HG02981 (cell line): ENCODE measurements at regions not wholly inside any gene's neighbourhood (a gene's known extent, or its start where the extent isn't known, plus 50 kb on each side); places are given as distances from the start of the nearest gene placed in this dataset.

Experiments
- ATAC-seq: cut with Tn5 transposase; IDR thresholded peaks from one replicate; pipeline ENCODE4 v1.9.1; 2021; ENCODE audit warnings: mild to moderate bottlenecking, moderate library complexity; ENCODE audit not compliant: unreplicated experiment

DNA sequence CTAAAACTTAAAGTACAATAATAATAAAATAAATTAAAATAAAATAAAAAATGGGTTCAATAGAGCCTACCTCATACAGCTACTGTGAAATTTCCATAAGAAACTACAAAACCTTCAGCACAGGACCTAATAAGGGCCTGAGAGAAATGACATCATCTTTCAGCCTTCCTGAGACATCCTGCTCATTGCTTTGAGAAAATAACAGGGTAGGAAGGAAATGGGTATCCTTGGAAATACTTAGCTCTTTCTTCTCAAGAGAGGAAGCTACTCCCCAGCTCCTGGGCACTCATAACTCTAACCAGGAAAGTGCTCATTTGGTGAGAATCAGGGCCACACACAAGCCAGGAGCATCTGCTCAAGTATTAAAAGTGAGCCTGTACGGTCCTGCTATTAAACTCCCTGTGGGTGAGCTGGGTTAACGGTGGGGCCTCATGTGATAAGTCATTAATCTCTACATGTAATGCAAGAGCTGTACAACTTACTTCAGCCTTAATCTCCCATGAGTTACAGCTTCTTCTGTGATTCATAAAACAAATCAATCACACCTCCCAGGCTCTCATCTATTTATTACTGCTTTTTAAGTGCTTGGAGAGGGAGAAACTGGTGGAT is 141.4 kb downstream of the MAFB start:
- no peak for ATAC-seq

DNA sequence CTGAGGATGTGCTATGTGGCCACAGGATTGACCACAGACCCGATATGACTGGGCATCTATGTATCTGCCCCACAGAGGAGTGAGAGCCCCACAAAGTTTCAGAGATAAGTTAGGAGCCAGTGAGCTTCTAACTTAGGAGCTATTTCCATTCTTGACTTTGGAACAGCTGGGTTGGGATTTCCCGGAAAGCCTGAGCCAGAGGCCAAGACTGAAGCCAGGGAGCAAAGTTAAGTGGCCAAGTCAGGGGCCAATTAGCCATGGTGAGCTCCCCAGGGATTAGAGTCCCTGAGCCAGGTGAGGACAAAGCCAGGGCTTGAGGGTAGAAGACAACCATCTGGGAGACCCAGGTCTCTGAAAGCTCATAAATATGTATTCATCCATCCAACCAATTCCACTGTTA is 143.6 kb downstream of the MAFB start:
- no peak for ATAC-seq

DNA sequence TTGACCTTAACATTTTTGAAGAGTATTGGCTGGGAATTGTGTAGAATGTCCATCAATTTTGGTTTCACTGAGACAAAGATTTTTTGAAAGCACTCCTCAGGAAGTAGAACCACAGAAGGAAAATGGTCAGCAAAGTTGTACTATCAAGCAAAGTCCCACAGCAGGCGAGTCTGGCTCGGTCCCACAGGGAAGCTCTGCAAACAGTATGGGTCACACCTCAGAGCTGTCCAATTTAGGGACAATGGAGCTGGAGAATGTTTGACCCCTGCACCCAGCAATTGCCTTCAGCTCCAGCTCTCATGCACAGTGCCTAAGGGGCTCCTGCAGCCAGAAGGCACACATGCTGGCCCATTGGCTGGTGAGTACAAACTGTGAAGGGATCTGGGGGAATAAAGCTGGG is 147.0 kb downstream of the MAFB start:
- ATAC-seq: no peak

DNA sequence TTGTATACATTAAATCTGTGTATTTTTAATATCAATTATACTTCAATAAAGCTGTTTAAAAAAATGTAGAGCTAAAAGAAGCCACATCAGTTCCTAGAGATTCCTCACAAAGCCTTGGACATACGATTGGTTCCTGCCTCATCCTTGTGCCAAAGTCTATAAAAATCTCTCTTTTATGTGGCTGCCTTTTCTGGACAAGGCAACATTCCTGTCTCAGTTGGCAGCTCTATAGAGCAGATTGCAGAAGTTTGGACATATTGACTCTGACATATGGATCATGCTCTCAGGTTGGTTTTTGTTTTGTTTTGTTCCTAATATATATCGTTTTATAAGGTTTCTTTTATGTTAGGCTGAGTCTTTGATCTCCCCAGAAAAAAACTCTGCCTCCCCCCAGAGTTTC is 148.9 kb downstream of the MAFB start:
- ATAC-seq: no peak

DNA sequence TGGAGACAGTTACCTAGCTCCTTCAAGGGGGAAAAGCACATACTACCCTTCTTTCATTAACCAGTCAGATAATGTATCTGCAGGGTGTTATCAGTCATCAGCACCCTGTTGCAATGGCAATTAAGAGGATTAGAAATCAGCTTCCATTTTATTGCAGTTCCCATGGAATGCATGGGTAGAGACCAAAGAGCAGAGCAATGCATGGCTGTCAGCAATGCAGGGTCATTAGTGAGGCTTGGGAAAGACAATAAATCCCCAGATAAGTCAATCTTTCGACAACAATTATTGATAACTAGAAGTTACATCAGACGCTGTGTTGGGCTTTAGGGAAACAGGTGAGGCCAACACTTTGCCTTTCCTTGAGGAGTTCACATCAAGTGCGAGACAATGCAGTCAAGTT is 150.9 kb downstream of the MAFB start:
- no peak for ATAC-seq

DNA sequence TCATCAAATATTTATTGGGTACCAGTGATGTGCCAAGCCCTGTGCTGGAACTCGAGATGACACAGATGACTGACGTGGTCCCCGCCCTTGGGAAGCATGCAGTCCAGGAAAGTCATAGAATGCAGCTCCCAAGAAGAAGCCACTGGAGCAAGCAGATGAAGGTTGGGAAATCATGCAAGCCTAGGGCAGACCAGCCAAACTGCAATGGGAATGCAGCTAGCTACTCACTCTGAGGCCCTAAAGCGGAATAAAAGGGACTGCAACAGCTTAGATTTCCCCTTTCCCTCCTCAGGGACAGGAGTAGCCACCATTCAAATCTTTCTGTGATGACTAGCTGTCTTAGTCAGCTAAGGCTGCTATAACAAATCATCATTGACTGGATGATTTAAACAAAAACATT is 152.2 kb downstream of the MAFB start:
- no peak for ATAC-seq

DNA sequence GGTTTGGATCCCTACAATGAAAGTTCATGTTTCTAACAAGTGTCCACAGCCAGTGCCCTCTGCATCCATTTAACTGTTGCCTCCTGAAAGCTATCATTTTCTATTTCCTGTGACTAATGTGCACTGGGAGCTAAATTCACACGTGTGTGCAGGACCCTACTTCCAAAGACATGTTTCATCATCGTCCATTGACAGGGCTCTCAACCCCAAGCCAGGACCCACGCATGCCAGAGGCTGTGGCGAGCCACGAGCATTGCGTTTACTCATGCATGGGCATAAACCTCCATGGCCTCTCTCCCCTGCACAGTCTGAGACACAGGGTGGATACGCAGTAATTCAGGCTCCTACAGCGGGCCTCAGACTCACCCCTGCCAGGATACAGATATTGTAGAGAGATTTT is 153.2 kb downstream of the MAFB start:
- ATAC-seq: no peak

DNA sequence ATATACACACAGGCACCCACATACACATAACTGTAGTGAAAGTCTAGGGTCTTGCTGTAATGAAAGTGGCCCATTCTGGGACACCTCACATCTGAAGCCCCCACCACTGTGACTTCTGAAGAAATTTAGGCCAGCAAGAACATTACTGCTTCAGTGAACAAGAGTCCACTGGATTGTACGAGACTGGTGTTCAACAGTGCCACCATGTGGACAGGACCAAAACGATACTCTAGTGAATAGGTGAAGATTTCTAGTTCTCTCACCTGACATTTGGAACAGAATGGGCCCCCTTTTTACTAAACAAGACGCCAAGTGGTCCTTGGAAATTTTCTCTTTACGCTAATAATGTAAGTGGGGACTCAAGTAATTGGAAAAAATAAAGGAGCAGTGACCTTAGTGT is 156.9 kb downstream of the MAFB start:
- ATAC-seq: no peak

DNA sequence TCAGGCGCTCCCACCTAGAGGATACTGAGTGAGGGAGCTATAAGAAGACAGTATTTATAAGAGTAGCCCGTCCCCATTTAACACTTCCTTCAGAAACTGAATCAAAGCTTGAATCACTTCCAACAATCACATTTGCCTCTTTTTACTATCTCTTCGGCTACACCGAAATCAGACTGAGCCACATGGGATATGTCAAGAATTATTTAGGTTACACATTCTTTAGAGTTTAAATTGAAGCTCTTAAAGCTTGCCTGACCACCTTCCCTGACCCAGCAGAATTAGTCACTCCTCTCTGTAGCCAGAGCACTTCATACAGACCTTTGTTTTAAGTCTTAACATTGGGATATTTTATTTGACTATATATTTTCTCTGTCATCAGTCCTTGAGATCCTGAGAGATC is 163.7 kb downstream of the MAFB start:
- ATAC-seq: no peak

DNA sequence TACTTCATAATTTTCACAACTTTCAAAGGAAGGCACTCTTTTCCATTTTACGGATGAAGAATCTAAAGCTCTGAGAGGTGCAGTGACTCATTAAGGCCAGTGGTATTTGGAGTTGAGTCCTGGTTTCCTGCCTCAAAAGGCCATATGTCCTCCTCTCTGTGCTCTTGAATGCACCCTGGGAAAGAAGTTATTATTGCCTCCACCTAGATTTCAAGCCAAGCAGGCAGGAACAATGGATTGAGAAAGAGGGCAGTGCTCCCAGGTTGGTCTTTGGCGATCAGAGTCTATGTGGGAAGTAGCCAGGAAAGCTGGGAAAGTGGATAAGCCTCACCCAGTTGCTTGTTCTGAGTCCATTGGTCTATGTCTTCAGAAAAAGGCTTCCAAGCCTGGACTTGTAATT is 165.0 kb downstream of the MAFB start:
- no peak for ATAC-seq

DNA sequence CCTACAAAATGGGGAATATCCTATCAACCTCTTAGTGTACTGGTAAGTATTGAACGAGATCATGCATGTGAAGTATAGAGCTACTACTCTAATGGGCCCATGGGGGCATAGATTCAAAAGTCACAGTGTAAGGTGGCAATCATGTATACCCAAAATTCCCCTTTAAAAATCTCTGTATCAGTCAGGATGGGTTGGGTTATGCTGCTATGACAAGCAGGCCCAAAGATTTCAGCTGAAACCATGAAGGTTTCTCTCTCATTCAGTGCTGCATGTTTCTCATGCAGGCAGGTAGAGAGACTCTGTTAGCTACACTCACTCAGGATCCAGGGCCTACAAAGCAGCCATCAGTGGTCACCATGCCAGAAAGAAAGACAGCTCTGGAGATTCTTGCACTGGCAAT is 166.6 kb downstream of the MAFB start:
- no peak for ATAC-seq

DNA sequence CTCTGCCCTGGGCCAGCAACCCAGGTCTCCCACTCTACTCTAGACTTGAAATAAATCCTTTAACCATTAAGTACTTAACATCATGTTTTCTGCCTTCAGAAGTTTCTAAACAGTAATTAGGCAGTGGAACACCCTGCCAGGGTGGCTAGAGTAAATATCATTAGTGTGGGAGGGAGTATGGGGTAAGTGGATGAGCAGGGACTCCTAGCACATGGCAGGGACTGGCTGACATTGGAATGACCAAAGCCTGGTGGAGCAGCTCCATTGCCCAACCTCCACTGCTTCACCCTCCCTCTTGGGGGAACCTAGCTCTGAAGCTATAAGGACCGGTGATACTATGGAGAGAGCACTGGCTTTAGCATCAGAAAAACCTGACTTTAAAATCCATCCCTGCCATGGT is 167.1 kb downstream of the MAFB start:
- no peak for ATAC-seq

DNA sequence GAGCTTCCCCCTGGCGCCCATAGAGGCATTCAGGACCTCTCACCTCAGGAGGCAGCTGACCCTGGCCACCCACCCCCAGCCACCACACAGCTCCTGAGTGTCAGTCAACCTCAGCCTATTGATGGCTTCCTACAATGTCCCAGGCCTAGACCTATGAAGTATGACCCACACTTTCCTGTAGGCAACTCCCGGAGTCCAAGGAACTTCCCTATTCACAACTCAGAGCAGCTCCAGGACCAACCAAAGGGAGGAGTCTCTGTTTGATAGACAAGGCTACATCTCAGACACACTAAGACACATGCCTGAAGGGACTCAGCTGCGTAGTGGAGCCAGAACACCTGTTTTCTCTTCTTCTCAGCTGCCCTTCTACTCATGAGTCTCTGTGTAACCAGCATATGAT is 169.1 kb downstream of the MAFB start:
- no peak for ATAC-seq

DNA sequence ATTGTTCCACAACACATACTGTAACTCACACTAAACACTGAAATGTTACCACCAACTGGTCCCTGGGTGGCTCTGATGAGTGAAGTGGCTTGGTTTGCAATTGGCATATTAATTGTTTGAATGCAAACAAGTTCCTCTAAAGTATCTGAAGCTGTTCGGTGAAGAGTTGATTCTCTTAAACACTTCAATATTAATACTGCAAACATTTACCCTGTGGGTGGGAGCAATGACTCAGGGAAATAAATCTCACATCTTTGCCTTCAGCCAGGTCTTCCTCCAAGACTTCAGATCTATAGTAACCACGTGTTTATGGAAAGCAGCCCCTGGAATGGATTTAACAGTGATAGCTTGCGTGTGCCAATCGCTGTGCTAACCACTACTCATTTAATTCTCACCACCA is 176.0 kb downstream of the MAFB start:
- ATAC-seq: no peak

DNA sequence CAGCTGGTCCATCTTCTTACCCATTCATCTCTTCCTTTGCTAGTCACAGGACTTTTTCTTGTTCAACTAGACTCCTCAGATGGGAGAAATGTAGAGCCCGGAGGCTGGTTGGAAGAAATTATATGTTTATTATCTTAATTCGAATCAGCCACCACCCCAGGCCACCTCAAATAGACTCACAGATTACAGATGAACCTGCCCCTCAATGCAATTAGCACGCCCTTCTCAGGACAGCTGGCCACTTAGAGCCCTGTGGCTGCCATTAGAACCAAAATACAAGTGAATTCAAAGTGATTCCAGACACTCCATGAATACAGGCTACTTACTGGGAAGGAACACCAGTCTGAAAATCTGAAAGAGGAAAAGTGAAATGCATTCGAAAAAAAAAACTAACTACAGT is 176.4 kb downstream of the MAFB start:
- no peak for ATAC-seq

DNA sequence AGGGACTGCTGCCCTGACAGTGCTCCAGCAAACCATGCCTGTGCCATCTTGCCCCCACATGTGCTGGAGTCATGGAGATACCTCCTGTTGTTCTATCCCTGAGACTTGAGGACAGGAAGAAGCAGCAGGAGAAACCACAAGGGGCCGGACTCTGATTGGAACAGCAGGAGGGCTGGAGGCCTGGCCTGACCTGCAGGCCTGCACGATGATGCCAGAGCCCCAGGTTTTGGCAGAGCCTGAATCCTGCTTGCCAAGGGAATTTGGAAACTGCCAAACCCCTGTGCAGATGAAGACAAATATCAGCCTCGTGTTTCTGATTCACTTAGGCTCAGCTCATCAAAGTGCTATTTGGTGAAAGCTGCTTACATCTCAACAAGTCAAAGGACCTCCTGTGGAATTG is 177.6 kb downstream of the MAFB start:
- no peak for ATAC-seq

DNA sequence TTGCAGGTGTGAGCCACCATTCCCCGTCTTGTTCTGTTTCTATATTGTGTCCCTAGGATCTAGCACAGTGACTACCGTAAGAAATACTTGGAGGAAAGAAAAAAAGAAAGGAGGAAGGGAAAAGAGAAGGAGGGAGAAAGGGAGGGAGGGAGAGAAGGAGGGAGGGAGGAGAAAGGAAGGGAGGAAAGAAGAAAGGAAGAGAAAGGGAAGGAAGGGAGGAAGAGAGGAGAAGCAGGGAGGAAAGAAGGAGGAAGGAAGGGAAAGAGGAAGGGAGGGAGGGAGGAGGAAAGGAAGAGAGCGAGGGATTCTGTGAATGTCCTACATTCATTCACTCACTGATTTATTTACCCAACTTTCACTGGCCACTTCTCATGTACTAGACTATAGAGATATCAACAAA is 178.4 kb downstream of the MAFB start:
- ATAC-seq: no peak

DNA sequence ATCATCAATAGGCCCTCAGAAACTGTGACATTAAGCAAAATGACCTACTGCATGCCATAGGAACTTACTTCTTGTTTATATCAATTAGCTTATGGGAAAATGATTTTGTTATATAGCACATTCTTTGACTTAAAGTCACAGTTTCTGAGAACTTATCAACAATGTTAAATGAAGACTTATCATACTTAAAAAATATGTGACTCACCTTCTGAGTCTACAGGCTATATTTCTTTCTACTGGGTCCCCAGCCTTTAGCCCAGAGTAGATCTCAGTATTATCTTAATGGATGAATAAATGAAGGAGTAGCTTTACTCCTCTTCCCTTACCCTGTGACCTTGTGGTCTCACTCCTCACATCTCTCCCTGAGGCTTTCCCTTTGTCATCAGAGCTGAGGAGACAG is 180.2 kb downstream of the MAFB start:
- no peak for ATAC-seq

DNA sequence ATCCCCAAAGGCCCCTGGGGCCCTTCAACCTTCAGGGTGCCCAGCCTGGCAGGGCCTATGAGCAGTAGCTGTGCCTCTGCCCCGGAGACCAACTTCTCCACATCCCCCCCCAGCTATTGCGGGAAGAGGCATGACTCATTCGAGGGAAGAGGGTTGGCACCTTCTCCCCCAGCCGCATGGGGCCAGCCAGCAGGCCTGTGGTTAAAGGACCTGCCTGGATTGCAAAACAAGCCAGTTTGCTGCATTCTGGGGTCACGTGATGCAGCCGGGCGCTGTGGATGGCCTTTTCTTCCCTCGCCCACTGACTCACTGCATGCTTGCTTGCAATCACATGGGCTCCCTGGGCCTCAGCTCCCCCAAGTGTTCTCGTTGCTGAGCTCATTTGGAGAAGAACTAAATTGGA is 182.5 kb downstream of the MAFB start:
- no peak for ATAC-seq

DNA sequence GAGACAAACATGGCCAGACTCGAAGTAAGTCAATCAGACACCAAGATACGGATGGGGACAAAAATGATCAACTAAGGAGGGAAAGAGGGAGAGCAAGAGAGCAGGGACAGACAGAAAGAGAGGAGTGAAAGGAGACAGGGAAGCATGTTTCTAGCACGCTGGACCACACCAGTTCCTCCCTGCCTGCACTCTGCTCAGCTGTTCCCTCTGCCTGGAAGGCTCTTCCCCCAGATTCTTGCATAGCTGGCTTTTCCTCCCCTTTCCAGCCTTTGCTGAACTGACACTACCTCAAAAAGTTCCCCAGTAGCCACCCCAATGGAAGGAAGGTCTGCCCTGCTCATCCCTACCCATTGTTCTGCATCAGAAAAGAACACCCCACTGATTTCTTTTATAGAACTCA is 185.9 kb downstream of the MAFB start:
- ATAC-seq: no peak

DNA sequence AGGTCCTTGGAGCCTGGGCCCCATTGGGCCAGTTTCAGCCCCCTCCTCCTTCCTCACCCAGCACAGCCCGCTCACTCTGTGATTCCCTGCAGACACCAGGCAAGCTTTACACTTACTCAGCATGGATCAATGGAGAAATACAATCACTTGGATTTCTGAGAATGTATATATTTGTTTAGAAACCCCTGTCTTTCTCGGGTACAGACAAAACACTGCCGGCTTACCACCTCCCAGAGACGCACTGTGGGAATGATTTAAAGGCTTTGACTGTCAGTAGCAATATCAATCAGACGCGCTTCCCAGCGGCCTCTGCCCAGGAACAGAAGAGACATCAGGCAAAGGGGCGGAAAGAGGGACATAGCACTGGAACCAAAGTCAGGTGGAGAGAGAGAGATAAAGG is 186.5 kb downstream of the MAFB start:
- ATAC-seq: no peak

DNA sequence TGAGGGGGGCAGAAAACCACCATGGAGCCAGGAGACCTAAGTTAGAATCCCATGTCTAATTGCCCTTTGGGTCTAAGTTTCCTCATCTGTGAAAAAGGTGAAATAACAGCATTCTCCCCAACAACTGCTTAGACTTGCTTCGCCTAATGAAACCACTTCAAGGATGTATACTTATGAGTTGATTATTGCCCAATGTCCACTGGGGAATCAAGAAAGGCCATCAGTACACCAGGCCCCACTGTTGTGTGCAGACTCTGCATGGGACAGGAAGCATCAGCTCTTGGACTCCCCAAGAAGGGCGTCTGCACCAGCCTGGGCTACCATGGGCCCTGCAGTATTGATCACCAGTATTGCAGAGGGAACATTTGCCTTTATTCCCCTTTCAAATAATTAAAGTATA is 189.6 kb downstream of the MAFB start:
- ATAC-seq: no peak

DNA sequence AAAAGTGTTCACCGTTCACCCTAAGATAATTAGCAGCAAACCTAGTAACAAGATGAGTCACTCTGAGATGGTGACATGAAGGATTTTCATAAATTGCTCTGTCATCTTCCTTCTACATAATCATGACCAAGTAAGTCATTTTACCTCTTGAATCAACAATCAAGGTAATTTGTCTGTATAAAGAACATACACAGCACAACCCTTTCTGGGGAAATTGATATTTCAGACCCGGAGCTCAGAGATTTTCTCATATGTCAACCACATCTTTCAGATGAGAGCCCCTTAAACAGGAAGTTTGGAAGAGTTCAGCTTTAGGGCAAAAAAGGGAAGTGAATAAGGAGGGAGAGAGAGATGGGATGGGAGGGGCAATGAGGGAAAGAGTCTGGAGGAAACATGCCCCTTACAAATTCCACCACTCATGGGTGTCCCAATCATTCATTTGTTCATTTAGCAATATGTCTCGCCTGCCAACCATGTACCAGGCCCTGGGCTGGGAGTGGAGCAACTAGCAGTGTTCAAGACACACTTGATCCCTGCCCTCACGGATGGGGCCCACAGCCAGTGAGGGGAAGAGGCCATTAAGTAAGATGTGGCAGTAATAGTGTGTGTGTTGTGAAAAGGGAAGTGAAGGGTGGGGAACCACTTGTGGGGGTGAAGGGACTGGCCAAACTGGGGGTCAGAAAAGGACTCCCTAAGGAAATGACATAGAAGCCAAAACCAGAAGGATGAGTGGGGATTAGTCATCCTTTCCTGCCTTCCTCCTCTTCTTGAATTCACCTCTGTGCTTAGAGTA is 190.9 kb downstream of the MAFB start:
- ATAC-seq: no peak
